Large intestine (tissue), 3 donors: ENCODE measurements at regions not wholly inside any gene's neighbourhood (a gene's known extent, or its start where the extent isn't known, plus 50 kb on each side); places are given as distances from the start of the nearest gene placed in this dataset.
A peak's percentile ranks its signal among the peaks of the same experiment; 100 is the strongest.

Experiments used
- DNase-seq, 2 donors: peaks; one replicate each; pipeline versions ENCODE4 v3.0.0 to v3.0.0-alpha.2; 2013
- H3K27ac ChIP-seq: one replicate; pipeline ENCODE4 v1.5.1; 2013; ENCODE audit warnings: low read length
- H3K27me3 ChIP-seq: 2 replicates; pipeline ENCODE4 v1.6.1; 2013; ENCODE audit warnings: low read length; ENCODE audit not compliant: control insufficient read depth, insufficient read depth
- H3K36me3 ChIP-seq: 2 replicates; pipeline ENCODE4 v1.6.1; 2013; ENCODE audit warnings: low read length; ENCODE audit not compliant: control insufficient read depth, insufficient read depth
- H3K4me1 ChIP-seq: one replicate; pipeline ENCODE4 v1.6.1; 2013; ENCODE audit warnings: low read length; ENCODE audit not compliant: control insufficient read depth, insufficient read depth
- H3K4me3 ChIP-seq: one replicate; pipeline ENCODE4 v1.5.1; 2013; ENCODE audit warnings: low read length
- H3K9me3 ChIP-seq: one replicate; pipeline ENCODE4 v1.6.1; 2013; ENCODE audit warnings: mild to moderate bottlenecking, low read depth, low read length, moderate library complexity; ENCODE audit not compliant: control insufficient read depth
- WGBS: methylation state at CpG from one replicate; pipeline ENCODE4 v1.1.5; 2013; ENCODE audit warnings: low lambda C conversion rate; ENCODE audit not compliant: insufficient coverage; 5-methylcytosine and 5-hydroxymethylcytosine counted together

DNA sequence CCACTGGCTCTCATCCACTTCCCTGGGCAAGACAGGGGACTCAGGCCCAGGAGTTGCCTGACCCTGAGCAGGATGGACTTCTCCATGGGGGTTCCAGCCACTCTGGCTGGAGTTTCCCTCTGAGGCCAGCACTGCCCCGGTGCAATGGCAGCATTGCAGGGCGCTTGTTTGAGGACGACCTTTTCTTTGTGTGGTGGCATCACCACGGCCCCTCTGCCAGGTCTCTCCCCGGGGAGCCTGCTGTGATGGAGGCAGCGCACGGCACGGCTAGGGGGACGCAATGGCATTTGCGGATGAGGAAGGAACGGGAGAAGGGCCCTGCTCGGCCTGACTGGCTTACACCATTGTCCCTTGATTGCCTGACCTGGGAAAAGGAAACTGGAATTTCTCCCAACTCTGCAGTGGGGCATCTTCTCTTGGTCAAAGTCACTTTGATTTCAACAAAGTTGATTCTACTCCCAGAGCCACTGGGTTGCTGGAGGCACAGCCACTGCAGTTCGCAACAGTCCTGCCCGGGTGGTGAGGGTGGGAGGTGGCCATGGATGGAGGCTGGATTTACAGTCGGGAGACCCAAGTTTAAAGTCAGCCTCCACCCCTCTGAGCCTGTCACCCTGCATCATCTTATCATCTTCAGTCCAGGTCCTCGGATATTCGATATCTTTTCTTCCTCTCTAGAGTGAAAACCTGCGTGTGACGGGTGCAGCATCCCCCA lies 82.9 kb upstream of the ZNF469 start:
- Histone ChIP-seq H3K27ac (no peak overlapping the region), H3K36me3 (no peaks in the 10 kb centered on the region), H3K9me3 (peaks cover 3% of the 10 kb centered on the region), H3K4me3 (no peak overlapping the region), H3K4me1 (no peaks in the 10 kb centered on the region), H3K27me3 (peaks cover 2% of the 10 kb centered on the region)
- no peak for DNase-seq
- no CpG with 5 or more reads among the region's 19 CpGs for WGBS

DNA sequence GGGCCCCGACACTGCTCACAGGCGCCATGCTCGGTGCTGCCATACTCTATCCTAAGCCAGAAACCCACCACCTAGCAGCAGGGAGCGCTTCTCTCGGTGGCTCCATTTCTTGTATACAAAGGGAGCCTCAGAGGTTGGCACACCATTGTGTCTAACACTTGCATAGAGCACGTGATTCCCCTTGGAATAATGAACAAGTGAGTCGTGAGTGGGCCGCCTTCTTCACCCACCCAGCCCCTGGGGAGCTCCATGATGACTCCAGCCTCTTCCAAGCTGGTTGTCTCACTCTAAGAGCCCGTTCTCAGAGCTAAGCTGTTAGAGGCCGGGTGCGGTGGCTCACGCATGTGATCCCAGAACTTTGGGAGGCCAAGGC lies 82.3 kb upstream of the ZNF469 start:
- Histone ChIP-seq H3K27me3 (peaks cover 2% of the 10 kb centered on the region), H3K4me1 (no peaks in the 10 kb centered on the region), H3K9me3 (peaks cover 7% of the 10 kb centered on the region), H3K36me3 (no peaks in the 10 kb centered on the region), H3K4me3 (no peak overlapping the region), H3K27ac (no peak overlapping the region)
- no CpG with 5 or more reads among the region's 12 CpGs for WGBS
- no peak for DNase-seq

DNA sequence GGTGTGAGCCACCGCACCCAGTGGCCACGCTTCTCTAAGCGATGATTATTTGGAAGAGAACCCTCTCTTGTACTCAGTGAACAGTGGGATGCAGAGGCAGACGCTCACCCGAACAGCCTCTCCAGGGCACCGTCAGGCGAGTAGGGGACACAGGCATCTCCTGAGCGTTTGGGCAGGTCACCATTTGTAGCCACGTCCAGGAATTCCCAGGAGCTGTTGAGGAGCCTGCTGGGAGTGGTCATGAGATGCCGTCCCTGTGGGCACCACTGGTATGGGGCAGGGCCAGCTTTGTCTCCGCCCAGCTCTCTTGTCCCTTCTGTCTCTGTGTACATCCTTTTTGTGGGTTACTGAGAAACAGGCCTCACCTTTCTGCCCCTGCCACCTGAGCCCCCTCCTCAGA lies 81.3 kb upstream of the ZNF469 start:
- H3K4me1 ChIP-seq = no peaks in the 10 kb centered on the region
- no peak for DNase-seq
- peaks cover 8% of the 10 kb centered on the region for H3K9me3 ChIP-seq
- WGBS = no CpG with 5 or more reads among the region's 11 CpGs
- H3K36me3 ChIP-seq = no peaks in the 10 kb centered on the region
- no peak overlapping the region for H3K4me3 ChIP-seq
- peaks cover 2% of the 10 kb centered on the region for H3K27me3 ChIP-seq
- no peak overlapping the region for H3K27ac ChIP-seq

DNA sequence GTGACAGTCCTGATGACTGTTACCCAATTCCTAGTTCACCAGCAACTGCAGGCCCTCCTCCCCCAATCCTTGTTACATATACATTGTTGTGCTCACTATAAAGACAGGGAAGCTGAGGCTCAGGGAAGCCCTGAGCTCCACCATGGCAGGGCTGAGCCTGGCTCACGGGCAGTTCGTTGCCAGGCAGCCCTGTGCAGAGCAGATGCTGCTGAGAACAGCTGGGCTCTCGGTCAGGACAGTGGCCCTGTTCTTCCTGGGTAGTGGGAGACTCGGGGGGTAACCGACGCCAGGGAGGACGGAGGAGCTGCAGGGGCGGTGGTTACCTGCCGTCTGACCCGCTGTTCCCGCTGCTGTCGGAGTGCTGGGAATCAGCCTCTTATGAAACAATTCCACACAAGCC lies 80.9 kb upstream of the ZNF469 start:
- Histone ChIP-seq H3K4me1 (no peaks in the 10 kb centered on the region), H3K27ac (no peak overlapping the region), H3K27me3 (peaks cover 2% of the 10 kb centered on the region), H3K4me3 (no peak overlapping the region), H3K9me3 (peaks cover 8% of the 10 kb centered on the region), H3K36me3 (no peaks in the 10 kb centered on the region)
- DNase-seq = no peak
- WGBS = no CpG with 5 or more reads among the region's 12 CpGs

DNA sequence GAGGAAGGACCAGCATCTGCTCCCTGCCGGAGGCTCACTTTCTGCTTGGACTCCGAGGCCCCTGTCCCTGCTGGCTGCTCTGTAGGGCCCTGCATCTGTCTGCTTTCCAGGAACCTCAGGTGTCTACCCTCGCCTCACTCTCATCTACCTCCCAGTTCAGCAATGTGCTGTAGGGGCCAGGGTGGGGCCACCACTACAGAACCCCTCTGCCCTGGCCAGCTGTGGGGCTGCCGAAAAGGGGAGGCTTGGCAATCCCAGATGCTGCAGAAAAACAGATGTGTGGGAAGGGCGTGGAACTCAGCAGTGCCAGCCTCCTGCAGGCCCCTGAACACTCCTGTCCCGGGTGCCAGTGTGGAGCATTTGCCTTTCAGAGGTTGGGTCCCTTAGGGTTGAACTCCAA lies 80.1 kb upstream of the ZNF469 start:
- no peak for DNase-seq
- H3K36me3 ChIP-seq = no peaks in the 10 kb centered on the region
- H3K4me3 ChIP-seq = no peak overlapping the region
- no peak overlapping the region for H3K27ac ChIP-seq
- peaks cover 8% of the 10 kb centered on the region for H3K9me3 ChIP-seq
- no peaks in the 10 kb centered on the region for H3K4me1 ChIP-seq
- H3K27me3 ChIP-seq = peaks cover 2% of the 10 kb centered on the region
- no CpG with 5 or more reads among the region's 6 CpGs for WGBS

DNA sequence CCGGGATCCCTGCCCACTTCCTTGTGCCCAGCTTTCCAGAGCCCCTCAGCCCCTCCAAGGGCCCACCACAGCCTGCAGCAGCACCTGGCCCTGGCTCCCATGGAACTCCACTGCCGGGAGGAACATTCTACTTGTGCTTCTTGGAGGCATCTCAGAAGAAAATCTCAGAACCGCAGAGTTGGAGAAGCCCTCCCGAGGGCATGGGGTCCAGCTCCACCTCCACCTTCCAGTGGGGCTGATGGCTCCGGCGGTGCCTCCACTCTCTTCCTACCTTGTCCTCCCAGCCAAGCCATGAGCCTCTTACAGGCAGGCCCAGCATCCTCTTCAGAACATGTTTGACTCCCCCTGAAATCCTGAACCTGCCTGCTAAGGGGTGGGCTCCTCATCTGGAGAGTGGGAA lies 79.4 kb upstream of the ZNF469 start:
- Histone ChIP-seq H3K4me1 (no peaks in the 10 kb centered on the region), H3K27me3 (peaks cover 2% of the 10 kb centered on the region), H3K9me3 (peaks cover 8% of the 10 kb centered on the region), H3K27ac (no peak overlapping the region), H3K4me3 (no peak overlapping the region), H3K36me3 (no peaks in the 10 kb centered on the region)
- no CpG with 5 or more reads among the region's 6 CpGs for WGBS
- no peak for DNase-seq

DNA sequence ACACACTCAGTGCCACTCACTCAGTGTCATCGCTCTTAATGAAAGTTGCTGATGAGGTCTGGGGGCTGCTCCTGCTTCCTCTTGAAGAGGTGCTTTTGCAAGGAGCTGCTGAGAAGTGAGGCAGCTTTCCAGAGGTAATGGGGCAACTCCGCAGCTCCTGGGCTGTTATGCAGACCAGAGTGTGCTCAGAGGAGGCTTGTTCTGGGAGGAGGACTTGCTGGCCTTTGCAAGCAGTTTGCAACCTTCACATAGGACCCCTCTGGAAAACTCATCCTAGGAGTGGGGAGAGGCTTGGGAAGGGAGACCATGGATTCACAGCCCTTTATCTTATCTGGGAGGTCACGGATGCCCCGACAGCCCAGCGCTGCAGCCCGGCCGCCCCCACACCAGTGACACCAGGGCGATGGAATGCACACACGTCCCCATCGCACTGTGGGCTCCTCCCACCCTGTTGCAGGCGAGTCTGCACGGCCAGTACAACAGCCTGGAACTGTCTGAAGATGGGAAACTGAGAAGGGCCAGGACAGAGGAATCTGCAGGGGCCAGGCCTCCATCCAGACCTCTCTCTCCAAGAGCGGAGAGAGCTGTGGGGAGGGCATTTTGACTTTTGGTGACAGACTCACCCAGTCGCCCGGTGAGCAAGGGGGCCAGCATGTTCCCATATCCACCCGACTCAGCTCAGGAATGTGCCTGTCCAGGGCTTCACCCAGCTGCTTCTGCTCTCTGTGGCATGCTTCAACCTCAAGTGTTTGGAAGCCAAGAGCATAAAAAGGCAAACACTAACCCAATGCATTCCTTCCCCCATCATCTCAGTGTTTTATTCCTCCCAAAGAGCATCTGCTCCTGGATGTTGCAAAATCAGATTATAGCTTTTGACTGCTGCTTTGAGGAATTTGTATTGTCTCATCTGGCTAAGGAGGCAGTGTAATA lies 78.6 kb upstream of the ZNF469 start:
- no CpG with 5 or more reads among the region's 16 CpGs for WGBS

DNA sequence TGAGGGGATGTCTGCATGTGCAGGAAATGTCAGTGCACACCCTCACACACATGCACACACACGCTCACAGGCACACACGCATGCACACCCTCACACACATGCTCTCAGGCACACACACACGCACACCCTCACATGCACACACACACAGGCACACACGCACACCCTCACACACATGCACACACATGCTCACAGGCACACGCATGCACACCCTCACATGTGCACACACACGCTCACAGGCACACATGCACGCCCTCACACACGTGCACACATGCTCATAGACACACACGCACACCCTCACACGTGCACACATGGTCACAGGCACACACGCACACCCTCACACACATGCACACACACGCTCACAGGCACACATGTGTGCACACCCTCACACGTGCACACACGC lies 77.6 kb upstream of the ZNF469 start:
- WGBS = 100% methylated on average over 1 of the region's 14 CpGs
- no peak overlapping the region for H3K27ac ChIP-seq
- peaks cover 5% of the 10 kb centered on the region for H3K4me1 ChIP-seq
- H3K4me3 ChIP-seq = no peak overlapping the region
- no peak for DNase-seq
- peaks cover 8% of the 10 kb centered on the region for H3K9me3 ChIP-seq
- no peaks in the 10 kb centered on the region for H3K36me3 ChIP-seq
- peaks cover 2% of the 10 kb centered on the region for H3K27me3 ChIP-seq

More for the DNA sequence above, 78.6 kb upstream of the ZNF469 start:
- Histone ChIP-seq H3K36me3 (no peaks in the 10 kb centered on the region), H3K27me3 (peaks cover 2% of the 10 kb centered on the region), H3K4me3 (no peak overlapping the region), H3K27ac (no peak overlapping the region), H3K4me1 (no peaks in the 10 kb centered on the region), H3K9me3 (peaks cover 8% of the 10 kb centered on the region)
- peak in 1 of 2 donors; percentile 16 for DNase-seq

DNA sequence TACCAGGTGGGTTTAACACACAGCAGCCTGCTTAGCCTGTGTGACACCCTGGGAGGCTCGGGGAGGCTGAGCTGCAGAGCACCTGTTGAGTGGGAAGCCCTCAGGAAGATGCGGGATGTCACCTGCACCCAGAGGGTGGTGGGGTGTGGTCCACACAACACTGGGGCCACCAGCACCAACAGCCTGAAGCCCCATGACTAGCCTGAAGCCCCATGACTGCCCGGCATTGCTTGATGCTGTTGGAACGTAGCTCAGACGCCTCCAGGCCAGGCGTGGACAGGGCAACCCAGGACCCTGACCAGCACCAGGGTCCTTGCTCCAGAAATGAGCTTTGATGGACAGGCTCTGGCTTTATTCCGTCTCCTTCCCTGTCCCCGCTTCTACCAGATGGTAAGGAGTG lies 76.3 kb upstream of the ZNF469 start:
- H3K36me3 ChIP-seq = no peaks in the 10 kb centered on the region
- no peak overlapping the region for H3K27ac ChIP-seq
- H3K4me3 ChIP-seq = no peak overlapping the region
- H3K4me1 ChIP-seq = peaks cover 5% of the 10 kb centered on the region
- WGBS = no CpG with 5 or more reads among the region's 8 CpGs
- DNase-seq = no peak
- H3K27me3 ChIP-seq = peaks cover 2% of the 10 kb centered on the region
- peaks cover 8% of the 10 kb centered on the region for H3K9me3 ChIP-seq

DNA sequence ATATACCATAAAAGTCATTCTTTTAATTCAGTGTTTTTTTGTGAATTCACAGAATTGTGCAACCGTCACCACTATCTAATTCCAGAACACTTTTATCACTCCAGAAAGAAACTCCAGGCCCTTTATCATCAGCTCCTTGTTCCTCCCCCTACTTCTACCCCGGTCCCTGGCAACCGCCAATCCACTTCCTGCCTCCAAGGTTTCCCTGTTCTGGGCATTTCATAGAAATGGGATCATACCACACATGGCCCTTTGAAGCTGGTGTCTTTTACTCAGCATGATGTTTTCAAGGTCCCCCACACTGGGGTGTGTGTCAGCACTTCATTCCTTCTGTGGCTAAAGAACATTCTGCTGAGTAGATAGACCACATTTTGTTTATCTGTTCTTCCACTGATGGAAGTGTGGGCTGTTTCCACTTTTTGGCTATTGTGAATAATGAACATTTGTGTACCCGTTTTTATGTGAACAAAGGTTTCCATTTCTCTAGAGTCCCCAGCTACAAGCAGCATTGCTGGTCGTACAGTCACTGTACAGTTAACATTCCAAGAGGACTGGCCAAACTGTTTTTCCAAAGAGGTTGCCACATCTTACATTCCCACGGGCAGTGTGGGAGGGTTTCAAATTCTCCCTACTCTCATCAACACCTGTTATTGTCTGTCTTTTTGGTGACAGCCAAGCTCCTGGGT lies 75.8 kb upstream of the ZNF469 start:
- 49% methylated on average over 2 of the region's 6 CpGs for WGBS
- peaks cover 2% of the 10 kb centered on the region for H3K27me3 ChIP-seq
- H3K4me3 ChIP-seq = no peak overlapping the region
- H3K36me3 ChIP-seq = no peaks in the 10 kb centered on the region
- H3K27ac ChIP-seq = no peak overlapping the region
- H3K4me1 ChIP-seq = peaks cover 5% of the 10 kb centered on the region
- DNase-seq = no peak
- peaks cover 8% of the 10 kb centered on the region for H3K9me3 ChIP-seq
